Sigmoid colon (tissue), 6 donors: ENCODE measurements at regions not wholly inside any gene's neighbourhood (a gene's known extent, or its start where the extent isn't known, plus 50 kb on each side); places are given as distances from the start of the nearest gene placed in this dataset.
"Not testable (repeated sequence)": the region's sequence is repeated elsewhere in the genome, so short reads cannot be mapped to it uniquely, and the experiment has no call there.

Source experiments
- DNase-seq: peaks from one replicate; pipeline ENCODE4 v3.0.0-alpha.2; 2019
- H3K27ac ChIP-seq, 4 donors: fragments of 200-600 bp; sonication (generic); one replicate each; pipeline ENCODE4 v1.5.1; 2016 to 2019; ENCODE audit warnings: mild to moderate bottlenecking in 1 of 4
- H3K27me3 ChIP-seq, 3 donors: fragments of 200-600 bp; sonication (generic); one replicate each; pipeline ENCODE4 v1.5.1; 2019; ENCODE audit warnings: mild to moderate bottlenecking in 1 of 3
- H3K36me3 ChIP-seq, 4 donors: fragments of 200-600 bp; sonication (generic); one replicate each; pipeline ENCODE4 v1.5.1; 2016 to 2019
- H3K4me1 ChIP-seq, 4 donors: fragments of 200-600 bp; sonication (generic); one replicate each; pipeline ENCODE4 v1.5.1; 2017 to 2019
- H3K4me3 ChIP-seq, 4 donors: fragments of 200-600 bp; sonication (generic); one replicate each; pipeline ENCODE4 v1.5.1; 2017 to 2019; ENCODE audit warnings: mild to moderate bottlenecking in 2 of 4, moderate library complexity in 1 of 4
- H3K9me3 ChIP-seq, 4 donors: fragments of 200-600 bp in 3 of 4; sonication (generic) in 3 of 4; one replicate each; pipeline versions ENCODE4 v1.5.1 to v1.6.1; 2013 to 2019
- CTCF ChIP-seq, 4 experiments: fragments of 450-650 bp in 3 of 4; fragments of 200-600 bp in 1 of 4; IDR thresholded peaks; one replicate each; pipeline ENCODE4 v1.5.1; 2016 to 2019; ENCODE audit warnings: antibody characterized with exemption in 4 of 4, mild to moderate bottlenecking in 3 of 4, moderate library complexity in 2 of 4
- EP300 ChIP-seq, 4 donors: sonication (generic); formaldehyde crosslinking; IDR thresholded peaks; one replicate each; pipeline ENCODE4 v1.6.1; 2017; ENCODE audit warnings: antibody characterized with exemption in 4 of 4
- POLR2A ChIP-seq, 2 donors: fragments of 450-650 bp; IDR thresholded peaks; one replicate each; pipeline ENCODE4 v1.6.1; 2016; ENCODE audit warnings: antibody characterized with exemption in 2 of 2, mild to moderate bottlenecking in 2 of 2, moderate library complexity in 2 of 2
- POLR2AphosphoS5 ChIP-seq, 4 donors: sonication (generic); formaldehyde crosslinking; IDR thresholded peaks; one replicate each; pipeline ENCODE4 v1.6.1; 2017; ENCODE audit warnings: antibody characterized with exemption in 4 of 4
- WGBS, 2 donors: extraction: QIAGEN DNeasy Blood & Tissue Kit; methylation state at CpG; one replicate each; pipeline ENCODE4 v1.1.7; 2013; 5-methylcytosine and 5-hydroxymethylcytosine counted together
- intact Hi-C: fragments of 100-400 bp; cut with DNase I; formaldehyde crosslinking; loops from one replicate; pipeline ENCODE4 v1.15.1; 2023
- donor health status: healthy with polysubstance abuse.
- donor health status: healthy.

GRCh38 chr6:164962805-164963204 lies 346.6 kb downstream of the C6orf118 start:
- DNase-seq: no peak
- TF ChIP-seq CTCF (IDR thresholded peaks at IDR 0.05) (no peak), POLR2A (IDR thresholded peaks at IDR 0.05) (no peak), EP300 (IDR thresholded peaks at IDR 0.05) (no peak), POLR2AphosphoS5 (IDR thresholded peaks at IDR 0.05) (no peak)
- Histone ChIP-seq H3K27ac (no peak overlapping the region), H3K9me3 (peaks cover 0 to 15% (median 0%) of the 10 kb centered on the region in 4 donors), H3K4me3 (no peak overlapping the region), H3K27me3 (no peaks in the 10 kb centered on the region), H3K36me3 (no peaks in the 10 kb centered on the region), H3K4me1 (no peaks in the 10 kb centered on the region)
- WGBS, 2 donors: 24 to 66% methylated on average over 1 of the region's 1 CpG
- intact Hi-C loops: no loop called here

GRCh38 chr6:164947164-164947563 lies 362.2 kb downstream of the C6orf118 start:
- TF ChIP-seq CTCF (IDR thresholded peaks at IDR 0.05): no peak
- no peak for TF ChIP-seq POLR2A (IDR thresholded peaks at IDR 0.05)
- TF ChIP-seq POLR2AphosphoS5 (IDR thresholded peaks at IDR 0.05): no peak
- TF ChIP-seq EP300 (IDR thresholded peaks at IDR 0.05): no peak
- no peaks in the 10 kb centered on the region for H3K27me3 ChIP-seq
- H3K27ac ChIP-seq: no peak overlapping the region
- no peak for DNase-seq
- no peaks in the 10 kb centered on the region for H3K4me1 ChIP-seq
- H3K36me3 ChIP-seq: no peaks in the 10 kb centered on the region
- WGBS, 2 donors: 72 to 75% methylated on average over 8 of the region's 8 CpGs
- no peak overlapping the region for H3K4me3 ChIP-seq
- no peaks in the 10 kb centered on the region for H3K9me3 ChIP-seq
- intact Hi-C loops: no loop called here

- WGBS, 2 donors: 72 to 83% methylated on average over 1 of the region's 1 CpG
- TF ChIP-seq CTCF (IDR thresholded peaks at IDR 0.05): no peak
- no peak for TF ChIP-seq EP300 (IDR thresholded peaks at IDR 0.05)
- no peak for TF ChIP-seq POLR2AphosphoS5 (IDR thresholded peaks at IDR 0.05)
- no peak for TF ChIP-seq POLR2A (IDR thresholded peaks at IDR 0.05)
- Histone ChIP-seq H3K4me1 (no peaks in the 10 kb centered on the region), H3K27ac (no peak overlapping the region), H3K36me3 (no peaks in the 10 kb centered on the region), H3K9me3 (peaks cover 0 to 2% (median 0%) of the 10 kb centered on the region in 4 donors), H3K4me3 (no peak overlapping the region), H3K27me3 (no peaks in the 10 kb centered on the region)
- DNase-seq: no peak
- intact Hi-C loops: no loop called here
These were observed 367.1 kb downstream of the C6orf118 start for GRCh38 chr6:164942271-164942670.

- intact Hi-C loops, H3K4me1 ChIP-seq, H3K9me3 ChIP-seq, H3K4me3 ChIP-seq, H3K27me3 ChIP-seq, H3K36me3 ChIP-seq, DNase-seq, H3K27ac ChIP-seq: not testable (repeated sequence)
- 93 to 96% methylated on average over 28 of the region's 28 CpGs for WGBS, 2 donors
These were observed 376.1 kb downstream of the C6orf118 start for GRCh38 chr6:164933238-164933794.

GRCh38 chr6:164929408-164929977 lies 379.9 kb downstream of the C6orf118 start:
- no peaks in the 10 kb centered on the region for H3K27me3 ChIP-seq
- no peaks in the 10 kb centered on the region for H3K36me3 ChIP-seq
- H3K27ac ChIP-seq: no peak overlapping the region
- H3K4me3 ChIP-seq: no peak overlapping the region
- H3K9me3 ChIP-seq: no peaks in the 10 kb centered on the region
- peaks cover 0 to 8% (median 0%) of the 10 kb centered on the region in 4 donors for H3K4me1 ChIP-seq
- no peak for DNase-seq
- intact Hi-C loops: loop anchor here (5.0 kb wide), 1 partner anchor 1502 kb away; no protein-coding TSS in a partner anchor
- TF ChIP-seq POLR2AphosphoS5 (IDR thresholded peaks at IDR 0.05) (no peak), EP300 (IDR thresholded peaks at IDR 0.05) (no peak), POLR2A (IDR thresholded peaks at IDR 0.05) (no peak), CTCF (IDR thresholded peaks at IDR 0.05) (no peak)
- WGBS, 2 donors: 74 to 81% methylated on average over 13 of the region's 13 CpGs
